HG03039 (cell line): ENCODE measurements at regions not wholly inside any gene's neighbourhood (a gene's known extent, or its start where the extent isn't known, plus 50 kb on each side); places are given as distances from the start of the nearest gene placed in this dataset.

ENCODE experiments used
- ATAC-seq: cut with Tn5 transposase; IDR thresholded peaks from one replicate; pipeline ENCODE4 v1.9.1; 2021; ENCODE audit warnings: mild to moderate bottlenecking, moderate library complexity; ENCODE audit not compliant: unreplicated experiment

- no peak for ATAC-seq
These were observed 445.3 kb upstream of the CCL2 start for GRCh38 chr17:33809748-33810147.

DNA sequence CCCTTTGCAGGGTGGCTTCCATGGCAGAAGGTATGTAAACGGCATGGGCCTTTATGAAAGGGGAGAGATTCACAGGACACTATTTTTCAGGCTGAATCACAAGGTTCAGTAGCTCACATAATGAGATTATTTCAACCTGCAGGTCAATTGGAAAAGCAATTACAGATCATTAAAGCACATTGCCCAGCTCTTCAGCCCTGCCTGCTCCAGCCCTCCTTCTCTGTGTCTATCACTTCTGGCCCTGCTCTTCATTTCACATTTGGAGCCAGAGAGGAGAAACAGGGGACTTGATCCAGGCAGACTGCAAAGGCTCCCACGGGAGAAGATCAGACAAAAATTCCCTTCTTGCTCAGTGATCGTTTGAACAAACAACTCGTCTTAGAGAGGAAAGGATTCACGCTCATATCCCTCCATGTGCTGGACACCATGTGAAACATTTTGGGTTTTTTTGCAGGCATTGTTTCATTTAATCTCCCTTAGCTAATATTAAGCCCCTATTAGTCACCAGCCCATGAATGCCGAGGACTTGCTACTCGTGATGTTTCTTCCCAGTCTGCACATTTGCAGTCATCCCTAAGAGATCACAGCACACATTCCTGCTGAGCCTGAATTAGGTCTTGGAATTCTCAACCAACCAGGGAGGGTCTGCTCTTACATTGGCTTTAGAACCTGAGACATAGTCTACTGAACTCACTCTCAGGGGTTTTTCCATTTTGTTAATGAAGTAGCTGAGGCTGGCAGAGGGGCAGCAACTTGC is 443.9 kb upstream of the CCL2 start:
- no peak for ATAC-seq

- ATAC-seq = no peak
These were observed 443.0 kb upstream of the CCL2 start for GRCh38 chr17:33811984-33812577.

- no peak for ATAC-seq
These were observed 440.2 kb upstream of the CCL2 start for GRCh38 chr17:33814852-33815251.

- no peak for ATAC-seq
These were observed 439.0 kb upstream of the CCL2 start for GRCh38 chr17:33816036-33816435.

DNA sequence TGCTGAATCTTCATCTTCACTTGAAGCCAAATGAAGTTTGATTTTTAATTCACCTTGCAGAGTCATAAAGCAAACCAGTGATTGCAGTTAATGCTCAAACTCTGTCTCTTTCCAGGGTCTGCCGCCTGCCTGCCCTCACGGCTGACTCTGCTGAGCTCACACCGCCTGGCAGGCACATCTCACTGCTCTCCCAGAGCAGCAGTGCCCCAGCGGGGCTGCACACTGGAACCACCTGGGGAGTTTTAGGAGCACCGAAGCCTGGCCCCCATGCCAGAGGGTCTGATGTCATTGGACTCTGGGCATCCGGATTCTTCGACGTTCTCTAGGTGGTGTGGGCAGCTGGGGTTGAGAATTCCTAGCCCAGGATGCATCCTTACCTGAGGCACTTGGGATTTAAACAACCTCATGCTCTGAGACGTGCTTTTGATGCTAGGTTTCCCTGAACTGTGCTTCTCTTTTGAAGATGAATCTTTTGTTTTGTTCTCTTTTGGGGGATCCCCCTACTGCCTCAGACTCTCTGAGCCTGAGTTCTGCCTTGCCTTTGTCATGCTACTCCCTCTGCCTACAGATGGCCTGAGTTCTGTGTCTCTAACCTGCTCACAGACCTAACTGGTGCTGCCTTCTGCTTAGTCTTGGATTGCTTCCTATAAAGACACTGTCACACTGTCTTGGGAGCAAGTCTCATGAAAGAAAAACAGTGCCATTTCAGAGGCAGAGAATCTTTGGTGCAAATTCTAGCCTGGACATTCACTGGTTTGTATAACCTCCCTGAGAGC is 438.1 kb upstream of the CCL2 start:
- ATAC-seq = no peak

DNA sequence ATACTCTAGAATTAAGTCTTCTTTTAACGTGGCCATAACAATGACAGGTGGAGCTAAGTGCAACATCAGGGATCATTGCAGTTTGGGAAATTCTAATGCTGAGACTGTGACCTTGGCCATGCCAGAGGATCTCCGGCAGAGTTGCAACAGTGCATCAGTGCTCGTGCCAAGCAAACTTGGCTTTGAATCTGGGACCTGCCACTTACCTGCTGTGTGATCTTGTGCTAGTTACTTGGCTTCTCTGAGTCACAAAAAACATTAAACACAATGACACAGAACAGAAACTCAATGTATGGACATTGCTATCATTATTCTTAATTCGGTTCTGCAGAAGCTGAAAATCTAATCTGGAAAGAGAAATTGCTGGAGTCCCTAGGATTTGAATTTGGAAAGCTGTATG is 435.5 kb upstream of the CCL2 start:
- ATAC-seq = no peak

DNA sequence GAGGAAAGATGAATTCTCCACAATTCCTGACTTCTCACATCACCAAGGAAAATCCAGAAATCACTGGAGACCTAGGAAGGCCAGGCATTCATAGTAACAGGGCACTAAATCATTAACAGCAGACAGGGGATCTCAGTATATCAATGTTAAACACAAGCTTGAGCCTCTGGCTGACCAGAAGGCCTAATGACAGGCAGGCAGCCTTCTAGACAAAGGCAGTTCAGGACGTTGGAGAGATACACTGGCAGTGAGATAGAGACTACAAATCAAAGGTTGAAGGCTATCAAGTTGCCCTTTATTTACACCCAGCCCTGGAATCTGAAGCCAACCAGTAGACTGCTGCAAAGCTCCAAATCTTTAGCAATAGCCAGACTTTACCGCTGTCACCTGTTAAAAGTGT is 422.8 kb upstream of the CCL2 start:
- ATAC-seq = no peak

DNA sequence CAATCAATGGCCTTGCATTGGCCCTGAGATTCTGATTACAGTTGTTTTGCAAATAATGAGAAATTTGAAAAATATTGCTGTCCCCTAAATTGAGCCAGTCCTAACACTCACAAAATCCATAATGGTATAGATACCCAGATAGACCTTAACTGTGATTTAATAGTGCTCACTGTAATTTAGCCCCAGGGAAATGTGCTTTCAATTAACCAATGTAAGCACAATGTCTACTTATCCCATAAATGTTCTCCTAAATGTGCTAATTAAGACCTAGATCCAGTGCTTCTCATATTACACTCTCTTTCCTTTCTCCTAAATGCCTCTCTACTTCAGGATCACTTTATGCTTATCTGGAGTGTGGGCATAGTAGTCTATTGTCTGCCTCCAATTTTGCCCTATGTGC is 417.8 kb upstream of the CCL2 start:
- ATAC-seq = no peak

- no peak for ATAC-seq
These were observed 416.8 kb upstream of the CCL2 start for GRCh38 chr17:33838281-33838680.

GRCh38 chr17:33847900-33848299 is 407.2 kb upstream of the CCL2 start:
- no peak for ATAC-seq

DNA sequence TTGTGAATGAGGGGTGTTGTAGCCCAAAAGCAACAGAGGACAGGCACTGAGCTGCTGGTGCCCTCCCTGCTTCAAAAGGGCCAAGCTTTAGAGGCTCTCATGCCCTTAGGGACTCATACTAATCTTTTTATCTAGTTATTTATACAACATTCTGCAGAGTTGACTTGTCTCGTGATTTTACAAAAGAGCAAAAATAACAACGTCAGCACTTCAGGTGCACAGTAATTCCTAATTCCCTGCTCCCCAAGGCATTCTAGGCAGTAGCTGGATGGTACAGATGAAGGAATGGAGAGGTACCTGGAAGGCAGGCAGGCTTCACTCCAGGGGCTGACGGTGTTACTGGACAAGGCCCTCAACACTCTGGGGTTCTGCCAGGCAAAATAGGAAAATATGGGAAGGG is 406.7 kb upstream of the CCL2 start:
- no peak for ATAC-seq

- ATAC-seq = no peak
These were observed 400.5 kb upstream of the CCL2 start for GRCh38 chr17:33854596-33854995.

DNA sequence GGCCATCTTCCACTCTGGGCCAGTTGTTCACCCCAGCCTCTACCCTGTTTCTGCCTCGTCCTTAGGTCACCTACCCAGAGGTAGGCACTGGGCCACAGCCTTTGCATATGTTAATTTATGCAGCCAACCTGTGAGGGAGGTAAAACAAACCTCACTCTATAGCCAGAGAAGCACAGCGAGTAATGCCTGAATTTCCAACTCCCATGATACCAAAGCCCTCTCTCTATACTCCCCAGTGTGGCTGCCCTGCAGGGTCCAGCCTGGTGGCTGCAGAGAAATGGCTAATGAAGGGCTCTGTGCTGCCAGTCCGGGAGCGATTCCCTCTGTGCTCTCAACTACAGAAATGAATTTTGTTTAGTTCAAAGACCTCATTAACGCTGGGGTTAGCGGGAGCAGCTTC is 397.0 kb upstream of the CCL2 start:
- no peak for ATAC-seq

GRCh38 chr17:33858682-33859081 is 396.4 kb upstream of the CCL2 start:
- ATAC-seq = no peak

GRCh38 chr17:33862772-33863602 is 392.1 kb upstream of the CCL2 start:
- no peak for ATAC-seq

DNA sequence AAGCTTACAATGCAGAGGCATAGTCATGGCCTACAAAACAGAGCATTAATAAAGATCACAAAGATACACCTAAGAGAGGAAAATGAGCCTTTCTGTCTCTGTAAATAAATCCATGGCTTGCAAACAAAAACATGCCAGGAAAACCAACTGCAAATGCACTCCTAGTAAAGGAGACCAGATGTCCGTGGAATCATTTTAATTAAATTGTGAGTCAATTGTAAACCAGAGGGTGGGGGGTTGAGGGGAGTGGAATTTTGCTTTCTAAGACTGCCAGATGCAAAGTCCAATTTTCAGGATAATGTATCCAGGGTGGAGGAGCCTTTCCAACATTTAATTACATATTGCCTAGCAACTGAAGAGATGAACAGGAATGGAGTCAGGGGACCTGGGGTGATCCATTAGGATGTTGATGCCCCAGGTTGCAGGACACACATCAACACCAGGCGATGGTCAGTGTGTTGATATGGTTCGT is 390.3 kb upstream of the CCL2 start:
- ATAC-seq = no peak

GRCh38 chr17:33868899-33869298 is 386.2 kb upstream of the CCL2 start:
- ATAC-seq = no peak

GRCh38 chr17:33870936-33871335 is 384.1 kb upstream of the CCL2 start:
- ATAC-seq = no peak

DNA sequence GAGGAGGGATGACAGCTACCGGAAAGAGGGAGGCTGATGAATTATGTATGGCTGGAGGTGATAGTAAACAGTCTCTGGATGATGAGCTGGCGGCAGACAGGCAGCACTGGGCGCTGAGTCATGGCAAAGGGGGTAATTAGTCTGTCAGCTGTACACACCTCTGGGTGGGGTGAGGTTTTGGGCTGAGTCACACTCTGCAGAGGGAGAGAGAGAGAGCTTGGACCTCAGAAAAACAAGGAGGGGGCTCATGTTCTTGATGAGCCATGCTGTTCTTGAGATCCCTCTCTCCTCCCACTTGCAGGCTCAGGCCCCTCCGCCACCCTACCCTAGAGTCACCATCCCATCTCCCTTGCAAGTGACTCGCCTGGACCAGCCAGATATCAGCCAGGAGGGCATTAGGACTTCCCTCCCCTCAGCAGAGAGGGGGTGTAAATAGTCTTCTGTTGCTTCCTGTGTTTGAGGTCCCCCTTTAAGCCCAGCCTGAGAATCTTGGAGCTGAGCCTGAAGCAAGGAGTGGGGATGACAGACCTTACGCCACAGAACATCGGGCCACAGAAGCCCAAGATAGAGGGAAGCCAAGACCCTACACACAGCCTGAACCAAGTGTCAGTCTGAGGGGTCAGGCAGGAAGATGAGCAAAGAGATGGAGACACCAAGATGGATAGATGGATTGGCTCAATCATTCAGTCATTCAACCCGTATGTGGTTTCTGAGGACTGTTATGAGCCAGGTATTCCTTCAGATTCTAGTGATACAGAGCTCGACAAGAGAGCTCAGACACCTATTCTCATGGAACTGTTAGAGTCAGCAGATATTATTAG is 383.2 kb upstream of the CCL2 start:
- no peak for ATAC-seq
